ENCODE measurements at regions not wholly inside any gene's neighbourhood (a gene's known extent, or its start where the extent isn't known, plus 50 kb on each side); places are given as distances from the start of the nearest gene placed in this dataset.

- no peak for TF ChIP-seq CTCF (IDR thresholded peaks at IDR 0.05)
- no peak for TF ChIP-seq POLR2A (IDR thresholded peaks at IDR 0.05)
These were observed 101.3 kb upstream of the CACNA2D3 start for GRCh38 chr3:54021071-54021470.
